Ovary (tissue), 7 donors: ENCODE measurements at regions not wholly inside any gene's neighbourhood (a gene's known extent, or its start where the extent isn't known, plus 50 kb on each side); places are given as distances from the start of the nearest gene placed in this dataset.

Experiments
- DNase-seq, 5 donors: peaks; one replicate each; pipeline ENCODE4 v3.0.0-alpha.2; 2019 to 2020
- H3K27ac ChIP-seq, 2 donors: fragments of 200-600 bp; one replicate each; pipeline versions ENCODE4 v1.5.1 to v1.8.0; 2019 to 2022
- H3K27me3 ChIP-seq: fragments of 200-600 bp; one replicate; pipeline ENCODE4 v1.8.0; 2022
- H3K36me3 ChIP-seq: fragments of 200-600 bp; sonication (generic); one replicate; pipeline ENCODE4 v1.5.1; 2019
- H3K4me1 ChIP-seq: one replicate; pipeline ENCODE4 v1.8.1; 2013; ENCODE audit warnings: mild to moderate bottlenecking, moderate library complexity; ENCODE audit not compliant: insufficient read depth
- H3K4me3 ChIP-seq: fragments of 200-600 bp; sonication (generic); one replicate; pipeline ENCODE4 v1.5.1; 2017
- H3K9me3 ChIP-seq, 2 donors: fragments of 200-600 bp in 1 of 2; sonication (generic) in 1 of 2; one replicate each; pipeline versions ENCODE4 v1.5.1 to v1.8.1; 2013 to 2019; ENCODE audit warnings: mild to moderate bottlenecking in 1 of 2, moderate library complexity in 1 of 2
- EP300 ChIP-seq: sonication (generic); formaldehyde crosslinking; IDR thresholded peaks from one replicate; pipeline ENCODE4 v1.6.1; 2017; ENCODE audit warnings: antibody characterized with exemption
- POLR2A ChIP-seq: fragments of 450-650 bp; IDR thresholded peaks from one replicate; pipeline ENCODE4 v1.6.1; 2017; ENCODE audit warnings: antibody characterized with exemption, mild to moderate bottlenecking, moderate library complexity
- WGBS, 3 donors: extraction: QIAGEN DNeasy Blood & Tissue Kit in 1 of 3; methylation state at CpG; one replicate each; pipeline versions ENCODE4 v1.1.5 to v1.1.7; 2013 to 2017; 5-methylcytosine and 5-hydroxymethylcytosine counted together
- intact Hi-C, 4 donors: fragments of 100-400 bp; cut with DNase I; formaldehyde crosslinking; loops; one replicate each; pipeline versions ENCODE4 v1.11.0 to v1.15.1; 2022 to 2023
- TF ChIP-seq, protein P1 (sequence below), 3 donors: fragments of 450-650 bp in 2 of 3; fragments of 200-600 bp in 1 of 3; IDR thresholded peaks; one replicate each; pipeline versions ENCODE4 v1.5.1 to v1.8.0; 2016 to 2022; ENCODE audit warnings: antibody characterized with exemption in 3 of 3, mild to moderate bottlenecking in 1 of 3
- donor health status: DM: no; HTN: no; CAD: no; lungs with moderate emphysema.
- donor health status: DM: no; HTN: no; CAD: no.
- donor health status: Bipolar disorder and iron deficiency.
- donor health status: DM: no; HTN: no; CAD: no.
- donor health status: DM: yes; HTN: yes; CAD: no.

GRCh38 chr12:91968076-91968776 lies 177.4 kb downstream of the BTG1 start:
- Histone ChIP-seq H3K4me3 (no peak overlapping the region), H3K27me3 (no peaks in the 10 kb centered on the region), H3K27ac (no peak overlapping the region), H3K4me1 (no peaks in the 10 kb centered on the region), H3K36me3 (no peaks in the 10 kb centered on the region), H3K9me3 (no peaks in the 10 kb centered on the region)
- TF ChIP-seq EP300 = no peak
- TF ChIP-seq, protein P1, sequence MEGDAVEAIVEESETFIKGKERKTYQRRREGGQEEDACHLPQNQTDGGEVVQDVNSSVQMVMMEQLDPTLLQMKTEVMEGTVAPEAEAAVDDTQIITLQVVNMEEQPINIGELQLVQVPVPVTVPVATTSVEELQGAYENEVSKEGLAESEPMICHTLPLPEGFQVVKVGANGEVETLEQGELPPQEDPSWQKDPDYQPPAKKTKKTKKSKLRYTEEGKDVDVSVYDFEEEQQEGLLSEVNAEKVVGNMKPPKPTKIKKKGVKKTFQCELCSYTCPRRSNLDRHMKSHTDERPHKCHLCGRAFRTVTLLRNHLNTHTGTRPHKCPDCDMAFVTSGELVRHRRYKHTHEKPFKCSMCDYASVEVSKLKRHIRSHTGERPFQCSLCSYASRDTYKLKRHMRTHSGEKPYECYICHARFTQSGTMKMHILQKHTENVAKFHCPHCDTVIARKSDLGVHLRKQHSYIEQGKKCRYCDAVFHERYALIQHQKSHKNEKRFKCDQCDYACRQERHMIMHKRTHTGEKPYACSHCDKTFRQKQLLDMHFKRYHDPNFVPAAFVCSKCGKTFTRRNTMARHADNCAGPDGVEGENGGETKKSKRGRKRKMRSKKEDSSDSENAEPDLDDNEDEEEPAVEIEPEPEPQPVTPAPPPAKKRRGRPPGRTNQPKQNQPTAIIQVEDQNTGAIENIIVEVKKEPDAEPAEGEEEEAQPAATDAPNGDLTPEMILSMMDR (IDR thresholded peaks at IDR 0.05) = no peak
- TF ChIP-seq POLR2A = no peak
- no peak for DNase-seq
- intact Hi-C loops = no loop called here

GRCh38 chr12:91967590-91967989 lies 178.1 kb downstream of the BTG1 start:
- no peaks in the 10 kb centered on the region for H3K9me3 ChIP-seq
- WGBS, 3 donors = 97 to 100% (median 100%) methylated on average over 1 of the region's 1 CpG
- DNase-seq = no peak
- intact Hi-C loops = no loop called here
- no peaks in the 10 kb centered on the region for H3K36me3 ChIP-seq
- H3K27me3 ChIP-seq = no peaks in the 10 kb centered on the region
- H3K4me3 ChIP-seq = no peak overlapping the region
- no peaks in the 10 kb centered on the region for H3K4me1 ChIP-seq
- H3K27ac ChIP-seq = no peak overlapping the region
- TF ChIP-seq EP300 (no peak), POLR2A (no peak)
- TF ChIP-seq, protein P1 (IDR thresholded peaks at IDR 0.05) = no peak

DNA sequence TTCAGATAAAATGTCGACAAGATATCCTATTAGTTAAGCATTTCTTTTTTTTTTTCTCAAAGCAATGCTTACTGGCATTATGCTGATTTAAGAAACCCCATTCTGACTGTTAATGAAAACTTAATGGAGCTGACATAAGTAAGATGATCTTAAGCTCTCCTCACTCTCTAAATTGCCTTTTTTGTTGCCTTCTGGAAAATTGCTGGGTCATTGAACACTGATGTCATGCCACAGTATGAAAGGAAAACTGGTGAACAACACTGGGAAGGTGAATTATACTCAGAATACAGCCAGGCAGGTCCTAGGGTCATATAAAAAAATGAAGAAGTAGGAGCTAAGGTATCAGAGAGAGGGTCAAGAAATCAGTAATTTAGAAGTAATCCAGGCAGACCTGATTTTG lies 179.9 kb downstream of the BTG1 start:
- TF ChIP-seq, protein P1 (IDR thresholded peaks at IDR 0.05) = no peak
- TF ChIP-seq POLR2A (no peak), EP300 (no peak)
- 58 to 72% (median 60%) methylated on average over 1 of the region's 1 CpG for WGBS, 3 donors

DNA sequence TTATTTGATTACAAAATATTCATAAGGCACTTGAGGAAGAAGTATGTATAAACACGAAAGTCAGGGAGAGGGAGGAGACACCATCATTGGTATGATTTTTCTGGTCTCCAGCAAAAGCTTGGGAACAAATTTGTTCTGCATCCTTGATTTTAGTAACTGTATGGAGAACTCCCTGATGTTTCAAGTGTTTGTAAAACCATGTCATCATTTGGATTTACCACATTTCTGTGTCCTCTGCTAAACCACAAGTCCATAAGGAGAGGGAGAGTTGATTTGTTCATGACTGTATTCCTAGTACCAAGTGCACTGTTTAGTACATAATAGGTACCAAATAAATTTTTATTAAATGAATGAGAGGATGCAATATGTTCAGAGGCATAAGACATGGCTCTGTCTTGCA lies 181.1 kb downstream of the BTG1 start:
- H3K4me1 ChIP-seq = peaks cover 2% of the 10 kb centered on the region
- TF ChIP-seq, protein P1 (IDR thresholded peaks at IDR 0.05) = no peak
- TF ChIP-seq EP300 (no peak), POLR2A (no peak)
- H3K9me3 ChIP-seq = no peaks in the 10 kb centered on the region
- WGBS, 3 donors = 88 to 95% (median 89%) methylated on average over 1 of the region's 1 CpG
- H3K4me3 ChIP-seq = no peak overlapping the region
- no peaks in the 10 kb centered on the region for H3K27me3 ChIP-seq
- H3K27ac ChIP-seq = no peak overlapping the region
- no peaks in the 10 kb centered on the region for H3K36me3 ChIP-seq
- intact Hi-C loops = no loop called here
- DNase-seq = no peak

More for the DNA sequence above, 179.9 kb downstream of the BTG1 start:
- Histone ChIP-seq H3K36me3 (no peaks in the 10 kb centered on the region), H3K4me1 (peaks cover 2% of the 10 kb centered on the region), H3K27ac (no peak overlapping the region), H3K4me3 (no peak overlapping the region), H3K9me3 (no peaks in the 10 kb centered on the region), H3K27me3 (no peaks in the 10 kb centered on the region)
- intact Hi-C loops = no loop called here
- DNase-seq = no peak
